RWPE1 (cell line): ENCODE measurements at regions not wholly inside any gene's neighbourhood (a gene's known extent, or its start where the extent isn't known, plus 50 kb on each side); places are given as distances from the start of the nearest gene placed in this dataset.

Experiments used
- CTCF ChIA-PET: fragments of 350-600 bp; sonication (Branson Sonifier 250); formaldehyde crosslinking; extraction: SDS; loops from one replicate; lab custom pipeline; 2021; lab: Yijun Ruan, JAX
- POLR2A ChIA-PET: fragments of 400-600 bp; formaldehyde crosslinking; extraction: SDS; loops from one replicate; lab custom pipeline; 2020; ENCODE audit warnings: antibody characterized with exemption; ENCODE audit not compliant: low non-redundant PET; lab: Yijun Ruan, JAX
- DNase-seq: peaks from one replicate; pipeline ENCODE4 v3.0.0; 2012; ENCODE audit warnings: low spot score
- H3K27ac ChIP-seq: fragments of 450-650 bp; 2 replicates; pipeline ENCODE4 v1.5.1; 2017
- CTCF ChIP-seq: fragments of 450-650 bp; conservative IDR thresholded peaks from 2 replicates; pipeline ENCODE4 v1.5.1; 2017; ENCODE audit warnings: low read depth, mild to moderate bottlenecking

GRCh38 chr2:71949537-71949798 lies 198.2 kb downstream of the CYP26B1 start:
- POLR2A ChIA-PET: no interaction called here
- no peak for TF ChIP-seq CTCF
- CTCF ChIA-PET: interaction anchor here (0.7 to 1.2 kb wide), 3 partner anchors 8 to 26 kb away, joined by 3 to 4 read pairs (median 3); no protein-coding TSS in a partner anchor
- no peak overlapping the region for H3K27ac ChIP-seq
- no peak for DNase-seq

- no peak for TF ChIP-seq CTCF
- ChIA-PET CTCF (interaction anchor here (1.2 kb wide), 1 partner anchor 25 kb away, joined by 4 read pairs; no protein-coding TSS in a partner anchor), POLR2A (no interaction called here)
- H3K27ac ChIP-seq: no peak overlapping the region
- DNase-seq: no peak
These were observed 198.7 kb downstream of the CYP26B1 start for GRCh38 chr2:71948781-71949536.

GRCh38 chr2:71947809-71948208 lies 199.9 kb downstream of the CYP26B1 start:
- no peak overlapping the region for H3K27ac ChIP-seq
- TF ChIP-seq CTCF: no peak
- no peak for DNase-seq
- CTCF ChIA-PET: no interaction called here
- POLR2A ChIA-PET: no interaction called here

GRCh38 chr2:71945603-71945959 lies 202.1 kb downstream of the CYP26B1 start:
- no peak for DNase-seq
- POLR2A ChIA-PET: no interaction called here
- H3K27ac ChIP-seq: no peak overlapping the region
- no peak for TF ChIP-seq CTCF
- CTCF ChIA-PET: no interaction called here

GRCh38 chr2:71944806-71945602 lies 202.7 kb downstream of the CYP26B1 start:
- DNase-seq: no peak
- no peak for TF ChIP-seq CTCF
- POLR2A ChIA-PET: no interaction called here

GRCh38 chr2:71944183-71944550 lies 203.5 kb downstream of the CYP26B1 start:
- POLR2A ChIA-PET: no interaction called here
- H3K27ac ChIP-seq: no peak overlapping the region
- no peak for TF ChIP-seq CTCF
- DNase-seq: no peak
- CTCF ChIA-PET: interaction anchor here (0.5 kb wide), 1 partner anchor 52 kb away, joined by 3 read pairs; no protein-coding TSS in a partner anchor

More at GRCh38 chr2:71944806-71945602, 202.7 kb downstream of the CYP26B1 start:
- CTCF ChIA-PET: no interaction called here
- no peak overlapping the region for H3K27ac ChIP-seq
